H1 (cell line): ENCODE measurements at regions not wholly inside any gene's neighbourhood (a gene's known extent, or its start where the extent isn't known, plus 50 kb on each side); places are given as distances from the start of the nearest gene placed in this dataset.

Experiments used
- CTCF ChIA-PET: fragments of 300-600 bp; sonication (Branson Sonifier 250); formaldehyde crosslinking; loops from one replicate; lab custom pipeline; 2021; ENCODE audit not compliant: partially characterized antibody; lab: Charles Lee
- POLR2A ChIA-PET: fragments of 300-600 bp; sonication (Branson Sonifier 250); formaldehyde crosslinking; loops from one replicate; lab custom pipeline; 2021; ENCODE audit warnings: inconsistent platforms; ENCODE audit not compliant: partially characterized antibody; lab: Charles Lee
- DNase-seq, 2 experiments: peaks; one replicate each; pipeline versions ENCODE4 v3.0.0 to v3.0.0-alpha.2; 2010 to 2022; ENCODE audit warnings: low spot score in 2 of 2, low read depth in 1 of 2, mixed read lengths in 1 of 2
- FAIRE-seq: peaks from 2 replicates; lab custom pipeline; 2011; peaks lifted over from hg19 to GRCh38; lab: Jason Lieb, UNC
- H2AFZ ChIP-seq: 2 replicates; pipeline ENCODE4 v1.8.1; 2012; ENCODE audit warnings: low read length, inconsistent platforms
- H2AK5ac ChIP-seq: 2 replicates; pipeline ENCODE4 v1.6.1; 2013; ENCODE audit warnings: low read depth, low read length
- H2BK120ac ChIP-seq: replicated peaks from 2 replicates; pipeline ENCODE3; 2013; ENCODE audit warnings: low read depth, low read length, inconsistent platforms
- H2BK12ac ChIP-seq: 2 replicates; pipeline ENCODE4 v1.6.1; 2013; ENCODE audit warnings: low read depth, low read length
- H2BK15ac ChIP-seq: 2 replicates; pipeline ENCODE4 v1.6.1; 2013; ENCODE audit warnings: low read length
- H2BK20ac ChIP-seq: 2 replicates; pipeline ENCODE4 v1.6.1; 2013; ENCODE audit warnings: low read length
- H2BK5ac ChIP-seq: 2 replicates; pipeline ENCODE4 v1.6.1; 2013; ENCODE audit warnings: low read depth, low read length
- H3K14ac ChIP-seq: 2 replicates; pipeline ENCODE4 v1.6.1; 2013; ENCODE audit warnings: inconsistent platforms; ENCODE audit not compliant: insufficient read length
- H3K18ac ChIP-seq: 2 replicates; pipeline ENCODE4 v1.6.1; 2013; ENCODE audit warnings: low read length; ENCODE audit errors: extremely low read depth
- H3K23ac ChIP-seq: 2 replicates; pipeline ENCODE4 v1.6.1; 2013; ENCODE audit warnings: inconsistent platforms; ENCODE audit not compliant: insufficient read length
- H3K23me2 ChIP-seq: 2 replicates; pipeline ENCODE4 v1.6.1; 2013; ENCODE audit warnings: low read depth, low read length
- H3K27ac ChIP-seq: 2 replicates; pipeline ENCODE4 v1.6.1; 2011; ENCODE audit warnings: low read depth, low read length, inconsistent platforms
- H3K27me3 ChIP-seq, 4 experiments: replicated peaks in 1 of 4; 1 replicate in 1 of 4; 2 replicates in 3 of 4; pipeline versions ENCODE4 v1.6.1 to v1.8.1; 2011 to 2013; ENCODE audit warnings: low read length in 3 of 4, mild to moderate bottlenecking in 3 of 4, inconsistent platforms in 2 of 4, mixed read lengths in 2 of 4, moderate library complexity in 1 of 4; ENCODE audit not compliant: control insufficient read depth in 3 of 4, insufficient read depth in 3 of 4; ENCODE audit errors: extremely low read depth in 1 of 4
- H3K36me3 ChIP-seq, 4 experiments: 2 replicates each; pipeline versions ENCODE4 v1.6.1 to v1.8.1; 2011 to 2013; ENCODE audit warnings: mild to moderate bottlenecking in 4 of 4, low read length in 3 of 4, moderate library complexity in 2 of 4, control low read depth in 1 of 4, inconsistent platforms in 1 of 4; ENCODE audit not compliant: insufficient read depth in 4 of 4, control insufficient read depth in 2 of 4
- H3K4ac ChIP-seq: replicated peaks from 2 replicates; pipeline ENCODE3; 2013; ENCODE audit warnings: low read length, low read depth, mixed read lengths, inconsistent platforms; ENCODE audit not compliant: insufficient read length
- H3K4me1 ChIP-seq, 4 experiments: replicated peaks in 1 of 4; 1 replicate in 1 of 4; 2 replicates in 3 of 4; pipeline versions ENCODE4 v1.6.1 to v1.8.1; 2011 to 2013; ENCODE audit warnings: low read length in 3 of 4, inconsistent platforms in 2 of 4, mixed read lengths in 1 of 4; ENCODE audit not compliant: insufficient read depth in 4 of 4, control insufficient read depth in 3 of 4
- H3K4me2 ChIP-seq, 2 experiments: 2 replicates each; pipeline versions ENCODE4 v1.6.1 to v1.8.1; 2011 to 2013; ENCODE audit warnings: low read depth in 2 of 2, low read length in 2 of 2, control low read depth in 1 of 2, inconsistent platforms in 1 of 2, mild to moderate bottlenecking in 1 of 2; ENCODE audit not compliant: insufficient read depth in 1 of 2
- H3K4me3 ChIP-seq, 4 experiments: fragments of 200-600, 300-600 bp in 1 of 4; sonication (generic), shearing (Covaris generic), sonication (Bioruptor Twin) in 1 of 4; 2 replicates each; pipeline versions ENCODE4 v1.5.1 to v1.8.1; 2011 to 2016; ENCODE audit warnings: low read length in 4 of 4, low read depth in 3 of 4, control low read depth in 2 of 4, inconsistent platforms in 2 of 4, mild to moderate bottlenecking in 2 of 4, mixed read lengths in 1 of 4, moderate library complexity in 1 of 4; ENCODE audit not compliant: insufficient read depth in 2 of 4; ENCODE audit errors: extremely low read depth in 1 of 4
- H3K56ac ChIP-seq: replicated peaks from 2 replicates; pipeline ENCODE3; 2013; ENCODE audit warnings: low read depth, mild to moderate bottlenecking, mixed read lengths, low read length, inconsistent platforms; ENCODE audit not compliant: insufficient read length
- H3K79me1 ChIP-seq: 2 replicates; pipeline ENCODE4 v1.6.1; 2013; ENCODE audit warnings: low read depth, low read length, control low read depth
- H3K79me2 ChIP-seq, 2 experiments: 2 replicates each; pipeline versions ENCODE4 v1.6.1 to v1.8.1; 2012 to 2013; ENCODE audit warnings: low read length in 2 of 2, mild to moderate bottlenecking in 2 of 2, inconsistent platforms in 1 of 2; ENCODE audit not compliant: insufficient read depth in 2 of 2, control insufficient read depth in 1 of 2
- H3K9ac ChIP-seq, 4 experiments: replicated peaks in 1 of 4; 1 replicate in 1 of 4; 2 replicates in 3 of 4; pipeline versions ENCODE4 v1.6.1 to v1.8.1; 2011 to 2013; ENCODE audit warnings: low read depth in 3 of 4, low read length in 3 of 4, control low read depth in 2 of 4, mild to moderate bottlenecking in 2 of 4, moderate library complexity in 2 of 4, inconsistent platforms in 1 of 4; ENCODE audit errors: extremely low read depth in 1 of 4
- H3K9me3 ChIP-seq, 2 experiments: 2 replicates each; pipeline versions ENCODE4 v1.6.1 to v1.8.1; 2012 to 2013; ENCODE audit warnings: mild to moderate bottlenecking in 2 of 2, moderate library complexity in 2 of 2, control low read depth in 1 of 2, inconsistent platforms in 1 of 2, low read depth in 1 of 2, low read length in 1 of 2, mixed read lengths in 1 of 2; ENCODE audit not compliant: insufficient read depth in 2 of 2
- H4K20me1 ChIP-seq, 2 experiments: replicated peaks in 1 of 2; 2 replicates each; pipeline versions ENCODE3 to v1.8.1; 2011 to 2013; ENCODE audit warnings: inconsistent platforms in 2 of 2, low read length in 2 of 2, mild to moderate bottlenecking in 1 of 2; ENCODE audit not compliant: insufficient read depth in 2 of 2, control insufficient read depth in 1 of 2
- H4K5ac ChIP-seq: 2 replicates; pipeline ENCODE4 v1.6.1; 2013; ENCODE audit warnings: low read length, low read depth, mixed read lengths, inconsistent platforms; ENCODE audit not compliant: insufficient read length
- H4K8ac ChIP-seq: 2 replicates; pipeline ENCODE4 v1.8.0; 2013; ENCODE audit warnings: mild to moderate bottlenecking, moderate library complexity, low read length, inconsistent platforms; ENCODE audit not compliant: insufficient read depth; ENCODE audit errors: extremely low read depth
- H4K91ac ChIP-seq: replicated peaks from 2 replicates; pipeline ENCODE3; 2013; ENCODE audit warnings: low read length, mixed read lengths, inconsistent platforms; ENCODE audit not compliant: insufficient read length
- EP300 ChIP-seq, 2 experiments: IDR thresholded peaks; 1 replicate in 1 of 2; 2 replicates in 1 of 2; pipeline ENCODE4 v1.6.1; 2011 to 2012; ENCODE audit warnings: low read depth in 2 of 2, low read length in 2 of 2, mild to moderate bottlenecking in 2 of 2, borderline replicate concordance in 1 of 2, inconsistent platforms in 1 of 2, moderate library complexity in 1 of 2
- JUN ChIP-seq: IDR thresholded peaks from 2 replicates; pipeline ENCODE4 v1.6.1; 2011; ENCODE audit warnings: low read depth, mild to moderate bottlenecking, improper control_type of control experiment, low read length
- JUND ChIP-seq: IDR thresholded peaks from 2 replicates; pipeline ENCODE4 v1.6.1; 2011; ENCODE audit warnings: mild to moderate bottlenecking, improper control_type of control experiment, low read length
- KDM1A ChIP-seq: fragments of 200-600, 300-600 bp; sonication (generic); IDR thresholded peaks from 2 replicates; pipeline ENCODE4 v1.7.1; 2016; ENCODE audit warnings: mild to moderate bottlenecking, low read length, borderline replicate concordance
- POLR2A ChIP-seq, 2 experiments: IDR thresholded peaks; 1 replicate in 1 of 2; 2 replicates in 1 of 2; pipeline ENCODE4 v1.6.1; 2011; ENCODE audit warnings: low read depth in 2 of 2, low read length in 2 of 2, mild to moderate bottlenecking in 2 of 2; ENCODE audit errors: control extremely low read depth in 1 of 2
- RXRA ChIP-seq: IDR thresholded peaks from 2 replicates; pipeline ENCODE4 v1.6.1; 2011; ENCODE audit warnings: low read depth, mild to moderate bottlenecking, low read length, moderate library complexity; ENCODE audit not compliant: insufficient read depth
- SIX5 ChIP-seq: IDR thresholded peaks from 2 replicates; pipeline ENCODE4 v1.6.1; 2011; ENCODE audit warnings: mild to moderate bottlenecking, low read depth, low read length
- TCF12 ChIP-seq: IDR thresholded peaks from 2 replicates; pipeline ENCODE4 v1.6.1; 2011; ENCODE audit warnings: low read depth, mild to moderate bottlenecking, low read length
- WGBS, 2 experiments: shearing (Covaris generic) in 1 of 2; methylation state at CpG; one replicate each; pipeline versions ENCODE4 v1.1.6 to v1.1.7; 2013 to 2015; ENCODE audit warnings: low lambda C conversion rate in 2 of 2, mixed read lengths in 2 of 2, inconsistent platforms in 1 of 2, low coverage in 1 of 2, missing lambda C conversion rate in 1 of 2; ENCODE audit not compliant: insufficient replicate concordance in 2 of 2, insufficient coverage in 1 of 2, insufficient read length in 1 of 2; ENCODE audit errors: extremely low coverage in 1 of 2, missing lambda C conversion rate in 1 of 2; 5-methylcytosine and 5-hydroxymethylcytosine counted together

DNA sequence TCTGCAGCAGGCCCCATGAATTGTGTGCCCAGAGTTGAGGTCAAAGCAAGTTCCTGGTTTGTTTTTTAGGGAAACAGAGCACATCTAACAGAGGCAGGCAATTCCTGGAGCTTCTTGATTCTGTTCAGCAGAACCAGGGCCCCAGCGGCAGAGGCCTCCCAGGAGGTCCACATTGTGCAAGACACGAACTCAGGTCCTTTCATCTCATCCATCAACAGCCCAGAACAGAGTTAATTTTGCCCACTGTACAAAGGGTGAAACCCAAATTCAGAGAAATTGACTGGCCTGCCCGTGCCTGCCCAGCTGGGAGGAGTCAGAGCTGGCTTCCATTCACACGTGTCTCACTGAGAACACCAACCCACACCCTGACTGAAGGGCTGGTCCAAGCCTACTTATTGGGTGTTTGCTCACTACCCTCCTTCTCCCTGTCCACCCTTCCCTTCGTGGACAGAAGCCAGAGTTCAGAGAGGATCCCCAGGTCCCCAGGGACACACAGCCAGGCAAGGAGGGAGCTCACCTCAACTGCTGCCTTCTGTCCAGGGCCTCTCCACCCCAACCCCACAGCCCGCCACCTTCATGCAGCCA, 607.1 kb downstream of the TBC1D22A start:
- Histone ChIP-seq H2BK20ac (no peak overlapping the region), H3K9me3 (peaks cover 77 to 88% of the 10 kb centered on the region in 2 experiments)

More for the DNA sequence above, 607.1 kb downstream of the TBC1D22A start:
- DNase-seq: no peak
- Histone ChIP-seq H4K5ac (no peak overlapping the region), H3K79me2 (no peaks in the 10 kb centered on the region), H2BK15ac (no peak overlapping the region), H3K27me3 (no peaks in the 10 kb centered on the region), H2BK12ac (no peak overlapping the region), H2AFZ (no peak overlapping the region), H3K18ac (no peak overlapping the region), H3K4me3 (no peak overlapping the region), H3K4ac (no peak overlapping the region), H2BK120ac (no peak overlapping the region), H3K56ac (no peak overlapping the region), H4K8ac (no peak overlapping the region), H3K79me1 (no peaks in the 10 kb centered on the region), H2AK5ac (no peak overlapping the region), H2BK5ac (no peak overlapping the region), H3K14ac (no peak overlapping the region), H3K23ac (no peak overlapping the region), H4K20me1 (no peaks in the 10 kb centered on the region), H4K91ac (no peak overlapping the region), H3K4me2 (no peak overlapping the region), H3K4me1 (no peaks in the 10 kb centered on the region)
- ChIA-PET CTCF (no interaction called here), POLR2A (no interaction called here)
- FAIRE-seq: no peak
- WGBS, 2 experiments: 63% methylated on average over 6 of the region's 6 CpGs; no CpG with 5 or more reads in 1 of the 2 experiments
- TF ChIP-seq POLR2A (IDR thresholded peaks at IDR 0.05; ENCODE audit: control extremely low read depth in 1 of 2, low read depth in 2 of 2, low read length in 2 of 2): no peak
- no peak for TF ChIP-seq EP300 (IDR thresholded peaks at IDR 0.05; ENCODE audit: borderline replicate concordance in 1 of 2, low read depth in 2 of 2, low read length in 2 of 2)
- no peak for TF ChIP-seq JUN
- no peak for TF ChIP-seq JUND
- TF ChIP-seq TCF12: no peak
- no peak for TF ChIP-seq SIX5
- TF ChIP-seq RXRA: no peak
- TF ChIP-seq KDM1A: no peak
- TF ChIP-seq, all 59 proteins: peak for 0
- H3K27ac ChIP-seq: no peak overlapping the region
- no peak overlapping the region for H3K9ac ChIP-seq
- H3K23me2 ChIP-seq: no peaks in the 10 kb centered on the region
- H3K36me3 ChIP-seq: no peaks in the 10 kb centered on the region
